ENCODE measurements at regions not wholly inside any gene's neighbourhood (a gene's known extent, or its start where the extent isn't known, plus 50 kb on each side); places are given as distances from the start of the nearest gene placed in this dataset.

DNA sequence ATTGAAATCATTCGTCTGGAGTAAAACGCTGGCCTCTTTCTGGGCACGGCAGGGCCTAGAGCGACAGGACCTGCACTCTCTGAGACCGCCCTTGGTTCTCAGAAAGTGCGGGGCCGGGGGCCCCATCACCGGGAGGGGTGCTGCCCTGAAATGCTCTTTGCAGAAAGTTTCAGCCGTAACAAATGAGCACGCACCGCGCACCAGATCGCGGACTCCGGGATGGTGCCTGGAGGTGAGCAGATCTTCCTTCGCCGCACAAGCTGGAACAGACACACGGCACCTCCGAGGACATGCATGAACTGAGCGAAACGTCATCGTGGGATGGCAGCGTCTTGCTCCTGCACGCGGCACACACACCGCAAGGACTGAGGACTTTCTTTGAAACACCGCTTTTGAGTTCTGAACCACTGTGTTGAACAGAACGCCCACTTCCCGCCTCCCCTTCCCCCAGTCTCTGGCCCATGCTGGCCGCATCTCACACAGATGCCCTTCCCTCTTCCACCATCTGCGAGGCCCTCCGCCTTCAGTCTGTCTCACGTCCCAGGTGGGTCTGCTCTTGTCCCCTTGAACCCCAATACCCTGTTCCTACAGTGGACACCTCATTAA is 538.7 kb upstream of the MGMT start (continued):
- TF ChIP-seq, protein P1, sequence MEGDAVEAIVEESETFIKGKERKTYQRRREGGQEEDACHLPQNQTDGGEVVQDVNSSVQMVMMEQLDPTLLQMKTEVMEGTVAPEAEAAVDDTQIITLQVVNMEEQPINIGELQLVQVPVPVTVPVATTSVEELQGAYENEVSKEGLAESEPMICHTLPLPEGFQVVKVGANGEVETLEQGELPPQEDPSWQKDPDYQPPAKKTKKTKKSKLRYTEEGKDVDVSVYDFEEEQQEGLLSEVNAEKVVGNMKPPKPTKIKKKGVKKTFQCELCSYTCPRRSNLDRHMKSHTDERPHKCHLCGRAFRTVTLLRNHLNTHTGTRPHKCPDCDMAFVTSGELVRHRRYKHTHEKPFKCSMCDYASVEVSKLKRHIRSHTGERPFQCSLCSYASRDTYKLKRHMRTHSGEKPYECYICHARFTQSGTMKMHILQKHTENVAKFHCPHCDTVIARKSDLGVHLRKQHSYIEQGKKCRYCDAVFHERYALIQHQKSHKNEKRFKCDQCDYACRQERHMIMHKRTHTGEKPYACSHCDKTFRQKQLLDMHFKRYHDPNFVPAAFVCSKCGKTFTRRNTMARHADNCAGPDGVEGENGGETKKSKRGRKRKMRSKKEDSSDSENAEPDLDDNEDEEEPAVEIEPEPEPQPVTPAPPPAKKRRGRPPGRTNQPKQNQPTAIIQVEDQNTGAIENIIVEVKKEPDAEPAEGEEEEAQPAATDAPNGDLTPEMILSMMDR (IDR thresholded peaks at IDR 0.05 in 2 of 3, conservative IDR thresholded peaks at IDR 0.05 in 1 of 3; ENCODE audit: borderline replicate concordance in 1 of 3, insufficient read depth in 1 of 3, low read depth in 2 of 3, low read length in 2 of 3) = no peak
- TF ChIP-seq EZH2phosphoT487 (IDR thresholded peaks at IDR 0.05; ENCODE audit: borderline replicate concordance) (no peak), EZH2 (IDR thresholded peaks at IDR 0.05) (no peak)

DNA sequence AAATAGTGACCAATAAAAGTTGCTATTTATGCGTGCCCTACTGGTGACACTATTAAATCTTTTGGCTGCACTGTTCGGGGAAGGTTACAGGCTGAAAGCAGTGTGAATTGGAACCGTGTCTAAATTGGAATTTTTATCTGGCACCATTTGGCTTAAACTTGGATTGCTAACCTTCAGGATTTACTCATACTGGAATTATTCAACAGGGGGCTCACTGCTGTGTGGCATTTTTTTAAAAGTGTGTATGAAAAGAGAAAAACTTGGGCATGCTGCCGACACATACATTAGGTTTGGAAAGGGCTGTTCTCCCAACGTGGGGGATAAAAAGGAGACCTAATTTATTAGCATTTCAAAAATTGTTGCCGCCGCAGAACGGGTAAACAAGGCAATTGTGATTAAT is 537.9 kb upstream of the MGMT start:
- ATAC-seq (no peak), DNase-seq (ENCODE audit: low read depth, low spot score) (no peak)
- Histone ChIP-seq H3K9ac (ENCODE audit: low read length) (no peak overlapping the region), H3K4me3 (replicated peaks in 1 of 2; ENCODE audit: low read depth in 1 of 2, low read length in 2 of 2) (no peak overlapping the region), H3K27me3 (ENCODE audit: insufficient read depth, low read length) (no peaks in the 10 kb centered on the region), H4K20me1 (ENCODE audit: insufficient read depth) (no peaks in the 10 kb centered on the region), H3K4me1 (ENCODE audit: control insufficient read depth in 1 of 2, insufficient read depth in 2 of 2, low read length in 2 of 2) (no peaks in the 10 kb centered on the region), H3K9me2 (ENCODE audit: insufficient read depth) (no peaks in the 10 kb centered on the region), H3K79me2 (ENCODE audit: insufficient read depth, low read length) (no peaks in the 10 kb centered on the region), H3K27ac (ENCODE audit: low read depth, low read length) (no peak overlapping the region), H2AFZ (ENCODE audit: low read depth, low read length, poor library complexity, severe bottlenecking) (no peak overlapping the region), H3K36me3 (ENCODE audit: control insufficient read depth in 1 of 2, insufficient read depth in 2 of 2, low read length in 2 of 2) (no peaks in the 10 kb centered on the region), H3K4me2 (ENCODE audit: low read length) (no peak overlapping the region), H3K9me3 (ENCODE audit: control insufficient read depth in 1 of 2, insufficient read depth in 1 of 2, low read depth in 1 of 2, low read length in 2 of 2) (peaks cover 0 to 4% of the 10 kb centered on the region in 2 experiments; a peak in 1 of 4 replicates)
- ChIA-PET POLR2A (no interaction called here), CTCF (no interaction called here), RAD21 (ENCODE audit: low non-redundant PET in 1 of 2, low total read pairs in 2 of 2, uncharacterized antibody in 2 of 2, unreplicated experiment in 2 of 2) (no interaction called here)
- BruUV-seq (replicated peaks) = no TSS peak
- intact Hi-C loops (cut with micrococcal nuclease) = no loop called here
- TF ChIP-seq ELF1 (IDR thresholded peaks at IDR 0.05; ENCODE audit: borderline replicate concordance, low read depth) (no peak), EZH2phosphoT487 (IDR thresholded peaks at IDR 0.05; ENCODE audit: borderline replicate concordance) (no peak), ZFX (IDR thresholded peaks at IDR 0.05) (no peak), CBX3 (IDR thresholded peaks at IDR 0.05; ENCODE audit: low read depth) (no peak), POLR2A (IDR thresholded peaks at IDR 0.05; ENCODE audit: borderline replicate concordance, extremely low read depth, insufficient read depth, insufficient read length) (no peak), JUND (IDR thresholded peaks at IDR 0.05) (no peak), EZH2 (IDR thresholded peaks at IDR 0.05) (no peak), SIN3A (IDR thresholded peaks at IDR 0.05; ENCODE audit: low read depth) (no peak), POLR2AphosphoS5 (IDR thresholded peaks at IDR 0.05; ENCODE audit: low read depth, low read length) (no peak)
- TF ChIP-seq, protein P2, sequence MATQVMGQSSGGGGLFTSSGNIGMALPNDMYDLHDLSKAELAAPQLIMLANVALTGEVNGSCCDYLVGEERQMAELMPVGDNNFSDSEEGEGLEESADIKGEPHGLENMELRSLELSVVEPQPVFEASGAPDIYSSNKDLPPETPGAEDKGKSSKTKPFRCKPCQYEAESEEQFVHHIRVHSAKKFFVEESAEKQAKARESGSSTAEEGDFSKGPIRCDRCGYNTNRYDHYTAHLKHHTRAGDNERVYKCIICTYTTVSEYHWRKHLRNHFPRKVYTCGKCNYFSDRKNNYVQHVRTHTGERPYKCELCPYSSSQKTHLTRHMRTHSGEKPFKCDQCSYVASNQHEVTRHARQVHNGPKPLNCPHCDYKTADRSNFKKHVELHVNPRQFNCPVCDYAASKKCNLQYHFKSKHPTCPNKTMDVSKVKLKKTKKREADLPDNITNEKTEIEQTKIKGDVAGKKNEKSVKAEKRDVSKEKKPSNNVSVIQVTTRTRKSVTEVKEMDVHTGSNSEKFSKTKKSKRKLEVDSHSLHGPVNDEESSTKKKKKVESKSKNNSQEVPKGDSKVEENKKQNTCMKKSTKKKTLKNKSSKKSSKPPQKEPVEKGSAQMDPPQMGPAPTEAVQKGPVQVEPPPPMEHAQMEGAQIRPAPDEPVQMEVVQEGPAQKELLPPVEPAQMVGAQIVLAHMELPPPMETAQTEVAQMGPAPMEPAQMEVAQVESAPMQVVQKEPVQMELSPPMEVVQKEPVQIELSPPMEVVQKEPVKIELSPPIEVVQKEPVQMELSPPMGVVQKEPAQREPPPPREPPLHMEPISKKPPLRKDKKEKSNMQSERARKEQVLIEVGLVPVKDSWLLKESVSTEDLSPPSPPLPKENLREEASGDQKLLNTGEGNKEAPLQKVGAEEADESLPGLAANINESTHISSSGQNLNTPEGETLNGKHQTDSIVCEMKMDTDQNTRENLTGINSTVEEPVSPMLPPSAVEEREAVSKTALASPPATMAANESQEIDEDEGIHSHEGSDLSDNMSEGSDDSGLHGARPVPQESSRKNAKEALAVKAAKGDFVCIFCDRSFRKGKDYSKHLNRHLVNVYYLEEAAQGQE (IDR thresholded peaks at IDR 0.05; ENCODE audit: low read depth) = no peak
- TF ChIP-seq, protein P3, sequence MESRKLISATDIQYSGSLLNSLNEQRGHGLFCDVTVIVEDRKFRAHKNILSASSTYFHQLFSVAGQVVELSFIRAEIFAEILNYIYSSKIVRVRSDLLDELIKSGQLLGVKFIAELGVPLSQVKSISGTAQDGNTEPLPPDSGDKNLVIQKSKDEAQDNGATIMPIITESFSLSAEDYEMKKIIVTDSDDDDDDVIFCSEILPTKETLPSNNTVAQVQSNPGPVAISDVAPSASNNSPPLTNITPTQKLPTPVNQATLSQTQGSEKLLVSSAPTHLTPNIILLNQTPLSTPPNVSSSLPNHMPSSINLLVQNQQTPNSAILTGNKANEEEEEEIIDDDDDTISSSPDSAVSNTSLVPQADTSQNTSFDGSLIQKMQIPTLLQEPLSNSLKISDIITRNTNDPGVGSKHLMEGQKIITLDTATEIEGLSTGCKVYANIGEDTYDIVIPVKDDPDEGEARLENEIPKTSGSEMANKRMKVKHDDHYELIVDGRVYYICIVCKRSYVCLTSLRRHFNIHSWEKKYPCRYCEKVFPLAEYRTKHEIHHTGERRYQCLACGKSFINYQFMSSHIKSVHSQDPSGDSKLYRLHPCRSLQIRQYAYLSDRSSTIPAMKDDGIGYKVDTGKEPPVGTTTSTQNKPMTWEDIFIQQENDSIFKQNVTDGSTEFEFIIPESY (IDR thresholded peaks at IDR 0.05; ENCODE audit: extremely low read depth, insufficient replicate concordance, low read length) = no peak
- TF ChIP-seq, protein P1 (IDR thresholded peaks at IDR 0.05 in 2 of 3, conservative IDR thresholded peaks at IDR 0.05 in 1 of 3; ENCODE audit: borderline replicate concordance in 1 of 3, insufficient read depth in 1 of 3, low read depth in 2 of 3, low read length in 2 of 3) = no peak
- TF ChIP-seq, protein P4, sequence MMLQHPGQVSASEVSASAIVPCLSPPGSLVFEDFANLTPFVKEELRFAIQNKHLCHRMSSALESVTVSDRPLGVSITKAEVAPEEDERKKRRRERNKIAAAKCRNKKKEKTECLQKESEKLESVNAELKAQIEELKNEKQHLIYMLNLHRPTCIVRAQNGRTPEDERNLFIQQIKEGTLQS (IDR thresholded peaks at IDR 0.05) = no peak
